A673 (cell line): ENCODE measurements at regions not wholly inside any gene's neighbourhood (a gene's known extent, or its start where the extent isn't known, plus 50 kb on each side); places are given as distances from the start of the nearest gene placed in this dataset.
"Not testable (repeated sequence)": the region's sequence is repeated elsewhere in the genome, so short reads cannot be mapped to it uniquely, and the experiment has no call there.

Experiments
- BruUV-seq: library from RNA; stranded (reverse); fragments of 400-500 nt; replicated peaks from 2 replicates; lab custom pipeline; 2021; lab: Mats Ljungman, UMichigan
- CTCF ChIA-PET: fragments of 300-600 bp; sonication (Branson Sonifier 250); formaldehyde crosslinking; loops from one replicate; lab custom pipeline; 2022; ENCODE audit warnings: antibody characterized with exemption; lab: Charles Lee
- POLR2A ChIA-PET: fragments of 300-600 bp; sonication (Branson Sonifier 250); formaldehyde crosslinking; loops from one replicate; lab custom pipeline; 2022; ENCODE audit warnings: antibody characterized with exemption; ENCODE audit not compliant: low non-redundant PET; lab: Charles Lee
- DNase-seq: peaks from one replicate; pipeline ENCODE4 v3.0.0-alpha.2; 2015; ENCODE audit warnings: low spot score
- H3K27ac ChIP-seq: fragments of 200-600 bp; sonication (generic); 2 replicates; pipeline ENCODE4 v1.5.1; 2016; ENCODE audit warnings: mixed run types, low read depth, mild to moderate bottlenecking, mixed read lengths, antibody characterized with exemption, low read length; ENCODE audit not compliant: poor library complexity, severe bottlenecking
- H3K27me3 ChIP-seq: fragments of 200-600 bp; sonication (generic); replicated peaks from 2 replicates; pipeline ENCODE4 v1.6.1; 2017; ENCODE audit warnings: mixed run types, low read depth, mild to moderate bottlenecking, mixed read lengths, antibody characterized with exemption, low read length; ENCODE audit not compliant: insufficient read depth, poor library complexity
- H3K36me3 ChIP-seq: fragments of 200-600 bp; sonication (generic); 2 replicates; pipeline ENCODE4 v1.6.1; 2016; ENCODE audit warnings: mixed run types, mild to moderate bottlenecking, mixed read lengths, antibody characterized with exemption, low read length; ENCODE audit not compliant: insufficient read depth, poor library complexity, severe bottlenecking
- H3K4me1 ChIP-seq: fragments of 200-600 bp; sonication (generic); 2 replicates; pipeline ENCODE4 v1.6.1; 2017; ENCODE audit warnings: mixed run types, mild to moderate bottlenecking, mixed read lengths, antibody characterized with exemption, low read length; ENCODE audit not compliant: insufficient read depth, poor library complexity, severe bottlenecking
- H3K4me3 ChIP-seq: fragments of 200-600 bp; sonication (generic); 2 replicates; pipeline ENCODE4 v1.5.1; 2016; ENCODE audit warnings: low read depth, mixed run types, mild to moderate bottlenecking, mixed read lengths, low read length; ENCODE audit not compliant: poor library complexity, severe bottlenecking
- H3K9me3 ChIP-seq: fragments of 200-600 bp; sonication (generic); 2 replicates; pipeline ENCODE4 v1.6.1; 2016; ENCODE audit warnings: mixed run types, low read depth, mild to moderate bottlenecking, mixed read lengths, antibody characterized with exemption, low read length; ENCODE audit not compliant: poor library complexity, severe bottlenecking
- CTCF ChIP-seq: fragments of 300-800, 200-600 bp; sonication (generic); conservative IDR thresholded peaks from 2 replicates; pipeline ENCODE4 v1.5.1; 2017; ENCODE audit warnings: low read depth, mild to moderate bottlenecking, antibody characterized with exemption, low read length, moderate library complexity, mixed read lengths
- EZH2 ChIP-seq: fragments of 200-600 bp; sonication (generic); IDR thresholded peaks from 2 replicates; pipeline ENCODE4 v1.6.1; 2017; ENCODE audit warnings: borderline replicate concordance, low read depth, mild to moderate bottlenecking, mixed read lengths, antibody characterized with exemption, low read length; ENCODE audit not compliant: poor library complexity, severe bottlenecking
- intact Hi-C: fragments of 100-400 bp; cut with micrococcal nuclease; formaldehyde crosslinking; loops from one replicate; pipeline ENCODE4 v1.10.0; 2022; ENCODE audit not compliant: unreplicated experiment

- ChIA-PET CTCF (no interaction called here), POLR2A (no interaction called here)
- no peak for DNase-seq
- Histone ChIP-seq H3K27me3 (no peaks in the 10 kb centered on the region), H3K36me3 (no peaks in the 10 kb centered on the region), H3K27ac (no peak overlapping the region), H3K9me3 (no peaks in the 10 kb centered on the region), H3K4me1 (no peaks in the 10 kb centered on the region), H3K4me3 (no peak overlapping the region)
- intact Hi-C loops: no loop called here
- BruUV-seq: no TSS peak
- TF ChIP-seq CTCF (no peak), EZH2 (no peak)
Observed at GRCh38 chr18:75966431-75966830, 528.6 kb downstream of the ZNF516 start.

- Histone ChIP-seq H3K4me3 (no peak overlapping the region), H3K27ac (no peak overlapping the region), H3K36me3 (no peaks in the 10 kb centered on the region), H3K27me3 (no peaks in the 10 kb centered on the region), H3K9me3 (no peaks in the 10 kb centered on the region), H3K4me1 (no peaks in the 10 kb centered on the region)
- intact Hi-C loops: no loop called here
- no peak for DNase-seq
- no peak for TF ChIP-seq CTCF
- no peak for TF ChIP-seq EZH2
- CTCF ChIA-PET: no interaction called here
- POLR2A ChIA-PET: no interaction called here
- BruUV-seq: no TSS peak
Observed at GRCh38 chr18:75962036-75962572, 532.9 kb downstream of the ZNF516 start.

- H3K27ac ChIP-seq, H3K27me3 ChIP-seq, CTCF ChIA-PET, H3K36me3 ChIP-seq, intact Hi-C loops, H3K4me1 ChIP-seq, POLR2A ChIA-PET, H3K4me3 ChIP-seq, BruUV-seq, H3K9me3 ChIP-seq, DNase-seq: not testable (repeated sequence)
Observed at GRCh38 chr18:75960356-75960755, 532.9 kb upstream of the SMIM21 start.

GRCh38 chr18:75959150-75959549, 531.6 kb upstream of the SMIM21 start:
- no TSS peak for BruUV-seq
- Histone ChIP-seq H3K27me3 (no peaks in the 10 kb centered on the region), H3K27ac (no peak overlapping the region), H3K4me3 (no peak overlapping the region), H3K9me3 (no peaks in the 10 kb centered on the region), H3K36me3 (no peaks in the 10 kb centered on the region), H3K4me1 (no peaks in the 10 kb centered on the region)
- CTCF ChIA-PET: no interaction called here
- POLR2A ChIA-PET: no interaction called here
- intact Hi-C loops: no loop called here
- DNase-seq: no peak
- TF ChIP-seq EZH2 (no peak), CTCF (no peak)
